CD4-positive, alpha-beta T cell treated with Interleukin-15 for 4 hours (primary cell): ENCODE measurements at regions not wholly inside any gene's neighbourhood (a gene's known extent, or its start where the extent isn't known, plus 50 kb on each side); places are given as distances from the start of the nearest gene placed in this dataset.
"Not testable (repeated sequence)": the region's sequence is repeated elsewhere in the genome, so short reads cannot be mapped to it uniquely, and the experiment has no call there.

Source experiments
- DNase-seq: peaks from one replicate; pipeline ENCODE4 v3.0.0-alpha.2; 2020; ENCODE audit warnings: low spot score

- no peak for DNase-seq
Measured at GRCh38 chr16:72596373-72596772, 424.4 kb upstream of the PMFBP1 start.

GRCh38 chr16:72590151-72590937, 418.4 kb upstream of the PMFBP1 start:
- DNase-seq: no peak

DNA sequence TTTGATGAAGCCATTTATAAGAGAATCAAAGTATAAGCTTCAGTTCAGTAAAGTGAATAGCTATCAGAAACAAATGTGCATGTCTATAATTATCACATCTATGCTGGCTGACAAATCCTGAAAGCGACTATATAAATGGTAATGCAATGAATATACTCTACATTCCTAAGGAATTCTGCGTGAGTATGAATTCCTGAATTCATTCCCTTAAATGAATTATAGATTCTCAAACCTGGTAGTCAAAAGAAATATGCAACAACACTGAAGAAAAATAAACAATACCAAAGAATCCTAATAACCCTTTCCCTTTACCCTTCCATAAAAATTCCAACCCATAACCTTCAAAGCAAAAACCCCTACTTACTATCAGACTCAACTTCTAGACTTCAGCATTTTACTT, 416.6 kb upstream of the PMFBP1 start:
- no peak for DNase-seq

DNA sequence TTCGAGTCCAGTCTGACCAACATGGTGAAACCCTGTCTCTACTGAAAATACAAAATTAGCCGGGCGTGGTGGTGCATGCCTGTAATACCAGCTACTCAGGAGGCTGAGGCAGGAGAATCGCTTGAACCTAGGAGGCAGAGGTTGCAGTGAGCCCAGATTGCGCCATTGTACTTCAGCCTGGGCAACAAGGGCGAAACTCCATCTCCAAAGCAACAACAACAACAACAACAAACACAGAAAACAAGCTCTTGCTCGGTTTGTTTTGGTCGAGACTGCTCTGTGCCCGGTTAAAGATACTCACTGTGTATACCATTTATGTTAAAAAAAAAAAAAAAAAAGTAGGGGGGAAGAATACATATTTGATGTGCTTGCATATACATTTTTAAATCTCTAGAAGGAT, 406.1 kb upstream of the PMFBP1 start:
- not testable (repeated sequence) for DNase-seq

- no peak for DNase-seq
Measured at GRCh38 chr16:72576189-72576588, 404.2 kb upstream of the PMFBP1 start.

GRCh38 chr16:72569677-72570076, 397.7 kb upstream of the PMFBP1 start:
- no peak for DNase-seq

DNA sequence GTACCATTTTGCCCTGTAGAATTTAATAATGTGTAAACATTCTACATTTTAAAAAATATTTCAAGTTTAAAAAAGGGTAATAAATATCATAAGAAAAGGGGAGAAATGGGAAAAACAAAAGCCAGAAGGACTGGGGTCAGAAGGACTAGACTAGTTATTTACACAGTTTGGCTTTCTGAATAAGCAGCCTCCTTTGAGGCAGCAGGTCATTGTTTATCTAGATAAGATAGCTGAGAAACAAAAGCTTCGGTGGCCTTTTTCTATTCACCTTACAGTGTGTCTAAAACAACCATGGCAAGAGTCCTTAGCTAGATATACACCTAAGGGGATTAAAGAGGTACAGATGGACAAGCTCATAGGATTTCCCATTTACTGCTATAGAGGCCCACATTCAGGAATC, 396.5 kb upstream of the PMFBP1 start:
- no peak for DNase-seq

- no peak for DNase-seq
Measured at GRCh38 chr16:72566174-72566573, 394.2 kb upstream of the PMFBP1 start.

GRCh38 chr16:72565106-72565505, 393.2 kb upstream of the PMFBP1 start:
- no peak for DNase-seq

GRCh38 chr16:72560617-72561016, 388.7 kb upstream of the PMFBP1 start:
- no peak for DNase-seq

DNA sequence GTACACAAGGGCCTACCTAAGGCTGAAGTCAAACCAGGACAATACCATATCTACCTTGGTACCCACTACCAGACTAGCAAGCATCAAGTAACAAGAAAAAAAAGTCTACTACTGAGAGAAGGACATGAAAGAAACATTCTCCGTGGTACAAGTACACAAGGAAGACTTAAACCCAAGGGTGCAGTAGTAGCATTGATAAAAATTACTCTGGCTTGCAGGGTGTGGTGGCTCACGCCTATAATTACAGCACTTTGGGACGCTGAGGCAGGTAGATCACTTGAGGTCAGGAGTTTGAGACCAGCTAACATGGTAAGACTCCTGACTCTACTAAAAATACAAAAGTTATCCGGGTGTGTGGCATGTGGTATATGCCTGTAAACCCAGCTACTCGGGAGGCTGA, 386.5 kb upstream of the PMFBP1 start:
- DNase-seq: no peak

DNA sequence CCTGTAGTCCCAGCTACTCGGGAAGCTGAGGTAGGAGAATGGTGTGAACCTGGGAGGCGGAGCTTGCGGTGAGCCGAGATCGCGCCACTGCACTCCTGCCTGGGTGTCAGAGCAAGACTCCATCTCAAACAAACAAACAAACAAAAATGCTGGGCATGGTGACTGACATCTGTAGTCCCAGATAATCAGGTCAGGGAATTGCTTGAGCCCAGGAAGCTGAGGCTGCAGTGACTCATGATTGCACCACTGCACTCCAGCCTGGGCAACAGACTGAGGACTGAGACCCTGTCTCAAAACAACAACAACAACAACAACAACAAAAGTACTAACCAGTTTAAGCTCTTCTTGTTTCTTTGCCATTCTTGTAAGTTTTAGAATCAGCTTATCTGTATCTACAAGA, 383.0 kb upstream of the PMFBP1 start:
- DNase-seq: no peak

- no peak for DNase-seq
Measured at GRCh38 chr16:72552654-72553053, 380.7 kb upstream of the PMFBP1 start.

GRCh38 chr16:72551649-72552048, 379.7 kb upstream of the PMFBP1 start:
- no peak for DNase-seq

GRCh38 chr16:72549878-72550277, 377.9 kb upstream of the PMFBP1 start:
- DNase-seq: no peak

- no peak for DNase-seq
Measured at GRCh38 chr16:72542102-72542501, 370.1 kb upstream of the PMFBP1 start.

DNA sequence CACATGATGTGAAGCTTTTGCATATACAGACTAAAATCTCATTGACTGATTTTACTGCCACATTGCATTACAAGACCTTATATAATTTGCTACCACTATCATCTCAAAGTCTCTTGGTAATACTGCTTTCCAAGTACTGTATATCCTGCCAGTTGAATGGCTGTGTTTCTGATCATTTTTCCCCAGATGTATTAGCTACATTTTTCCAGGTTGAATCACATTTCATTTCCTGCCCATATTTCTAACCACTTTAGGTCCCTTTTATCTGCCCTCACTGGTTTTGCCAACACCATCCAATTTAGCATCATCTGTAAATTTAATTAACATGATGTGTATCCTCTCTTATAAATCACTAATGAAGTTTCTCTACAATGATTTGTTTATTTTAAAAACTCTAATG, 365.7 kb upstream of the PMFBP1 start:
- no peak for DNase-seq

GRCh38 chr16:72536723-72537435, 364.9 kb upstream of the PMFBP1 start:
- DNase-seq: no peak

GRCh38 chr16:72532906-72533410, 361.0 kb upstream of the PMFBP1 start:
- DNase-seq: no peak

DNA sequence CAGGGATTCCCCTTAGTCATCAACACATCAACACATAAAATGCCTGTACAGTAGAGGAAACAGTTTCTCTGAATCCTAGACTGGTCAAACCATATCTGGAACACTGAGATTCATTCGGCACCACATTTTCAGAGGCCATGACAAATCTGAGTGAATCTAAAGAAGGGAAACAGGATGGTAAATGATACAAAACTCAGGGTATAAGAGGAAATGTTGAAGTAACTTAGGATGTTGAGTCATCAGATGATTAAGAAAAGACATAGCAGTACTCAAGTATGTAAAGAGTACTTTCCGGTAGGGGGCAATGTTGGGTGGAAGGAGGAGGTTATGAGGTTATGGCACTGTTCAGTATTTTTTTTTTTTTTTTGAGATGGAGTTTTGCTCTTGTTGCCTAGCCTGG, 358.5 kb upstream of the PMFBP1 start:
- DNase-seq: no peak

GRCh38 chr16:72523087-72523486, 351.1 kb upstream of the PMFBP1 start:
- DNase-seq: no peak

DNA sequence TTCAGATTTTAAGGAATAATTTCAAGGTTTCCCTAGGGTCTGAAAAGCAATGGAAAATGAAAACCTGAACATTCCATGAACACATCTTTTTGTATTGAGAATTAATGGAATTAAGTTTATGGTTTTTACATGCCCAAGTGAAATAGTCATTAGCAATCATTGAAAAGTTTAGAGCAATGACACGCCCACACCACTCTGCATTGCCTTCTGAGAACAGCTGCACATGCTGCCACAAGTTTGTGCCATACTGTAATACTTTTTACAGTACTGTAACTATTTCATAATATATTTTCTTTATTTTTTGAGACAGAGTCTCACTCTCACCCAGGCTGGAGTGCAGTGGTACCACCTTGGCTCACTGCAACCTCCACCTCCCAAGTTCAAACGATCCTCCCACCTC, 345.2 kb upstream of the PMFBP1 start:
- DNase-seq: no peak

DNA sequence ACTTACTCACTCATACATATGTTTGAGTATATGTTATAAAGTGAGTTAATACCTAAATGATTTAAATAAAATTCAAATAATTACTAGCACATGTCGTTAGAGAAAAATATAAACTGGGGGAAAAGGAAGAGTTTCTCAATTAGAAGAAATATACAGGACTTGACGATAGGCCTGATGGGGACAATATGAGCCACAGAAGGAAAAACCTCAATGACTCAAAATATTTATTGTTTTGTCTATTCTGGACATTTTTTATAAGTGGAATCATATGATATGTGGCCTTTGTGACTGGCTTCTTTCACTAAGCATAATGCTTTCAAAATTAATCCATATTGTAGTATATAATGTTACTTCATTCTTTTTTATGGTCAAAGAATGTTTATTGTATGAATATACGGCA, 339.2 kb upstream of the PMFBP1 start:
- no peak for DNase-seq

DNA sequence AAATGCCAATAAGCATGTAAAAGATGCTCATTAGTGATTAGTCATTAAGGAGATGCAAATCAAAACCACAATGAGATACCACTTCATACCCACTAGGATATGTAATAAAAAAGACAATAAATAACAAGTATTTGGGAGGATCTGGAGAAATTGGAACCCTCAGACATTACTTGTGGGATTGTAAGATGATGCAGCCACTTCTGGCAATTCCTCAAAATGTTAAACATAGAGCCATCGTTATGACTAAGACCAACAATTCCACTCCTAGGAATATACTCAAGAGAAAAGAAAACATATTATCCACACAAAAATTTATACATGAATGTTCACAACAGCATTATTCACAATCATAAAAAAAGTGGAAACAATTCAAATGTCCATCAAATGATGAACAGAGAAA, 336.2 kb upstream of the PMFBP1 start:
- no peak for DNase-seq
